GM12872 (cell line): ENCODE measurements at regions not wholly inside any gene's neighbourhood (a gene's known extent, or its start where the extent isn't known, plus 50 kb on each side); places are given as distances from the start of the nearest gene placed in this dataset.

ENCODE experiments used
- CTCF ChIP-seq: IDR thresholded peaks from 3 replicates; pipeline ENCODE4 v1.5.1; 2011; ENCODE audit warnings: low read depth, mild to moderate bottlenecking, low read length, moderate library complexity; ENCODE audit not compliant: insufficient read depth

- TF ChIP-seq CTCF: no peak
Measured at GRCh38 chr2:78245394-78246135, 723.4 kb upstream of the LRRTM4 start.

GRCh38 chr2:78251708-78252107 is 729.5 kb upstream of the LRRTM4 start:
- no peak for TF ChIP-seq CTCF

GRCh38 chr2:78260861-78261260 is 738.7 kb upstream of the LRRTM4 start:
- no peak for TF ChIP-seq CTCF

GRCh38 chr2:78261454-78261853 is 739.3 kb upstream of the LRRTM4 start:
- TF ChIP-seq CTCF: no peak

- no peak for TF ChIP-seq CTCF
Measured at GRCh38 chr2:78262713-78263375, 740.7 kb upstream of the LRRTM4 start.

GRCh38 chr2:78263571-78263970 is 741.4 kb upstream of the LRRTM4 start:
- no peak for TF ChIP-seq CTCF

GRCh38 chr2:78264130-78264529 is 742.0 kb upstream of the LRRTM4 start:
- TF ChIP-seq CTCF: no peak
